ENCODE measurements at regions not wholly inside any gene's neighbourhood (a gene's known extent, or its start where the extent isn't known, plus 50 kb on each side); places are given as distances from the start of the nearest gene placed in this dataset.

- Histone ChIP-seq H3K27me3 (ENCODE audit: insufficient read depth, low read length) (no peaks in the 10 kb centered on the region), H3K4me1 (ENCODE audit: insufficient read depth, low read length, severe bottlenecking) (no peaks in the 10 kb centered on the region)
Measured at GRCh38 chr4:71932941-71933340, 98.9 kb upstream of the NPFFR2 start.

GRCh38 chr4:71938776-71939175 lies 93.0 kb upstream of the NPFFR2 start:
- H3K9ac ChIP-seq (ENCODE audit: low read length) = no peak overlapping the region
- H3K9me3 ChIP-seq (ENCODE audit: low read length) = no peaks in the 10 kb centered on the region
- no peaks in the 10 kb centered on the region for H3K36me3 ChIP-seq (ENCODE audit: insufficient read depth, low read length)
- no peaks in the 10 kb centered on the region for H3K79me2 ChIP-seq (ENCODE audit: insufficient read depth, low read length)
- no peak overlapping the region for H2AFZ ChIP-seq (ENCODE audit: low read length)
- H3K4me1 ChIP-seq (ENCODE audit: insufficient read depth, low read length, severe bottlenecking) = no peaks in the 10 kb centered on the region
- no peaks in the 10 kb centered on the region for H4K20me1 ChIP-seq (ENCODE audit: insufficient read depth, low read length)
- H3K27ac ChIP-seq (ENCODE audit: low read depth, low read length, poor library complexity, severe bottlenecking) = no peak overlapping the region
- no peaks in the 10 kb centered on the region for H3F3A ChIP-seq (ENCODE audit: insufficient read depth, low read length)
- no peak overlapping the region for H3K4me2 ChIP-seq (ENCODE audit: low read length)
- no peaks in the 10 kb centered on the region for H3K9me2 ChIP-seq (ENCODE audit: low read depth, low read length)
- H3K27me3 ChIP-seq (ENCODE audit: insufficient read depth, low read length) = no peaks in the 10 kb centered on the region
- no peak for TF ChIP-seq CTCF (IDR thresholded peaks at IDR 0.05; ENCODE audit: low read length)
- TF ChIP-seq EZH2 (IDR thresholded peaks at IDR 0.05; ENCODE audit: borderline replicate concordance, low read length) = no peak
- no peak overlapping the region for H3K4me3 ChIP-seq (ENCODE audit: low read depth, low read length, poor library complexity, severe bottlenecking)

More at GRCh38 chr4:71932941-71933340, 98.9 kb upstream of the NPFFR2 start:
- no peaks in the 10 kb centered on the region for H3K79me2 ChIP-seq (ENCODE audit: insufficient read depth, low read length)
- no peaks in the 10 kb centered on the region for H3K9me2 ChIP-seq (ENCODE audit: low read depth, low read length)
- no peaks in the 10 kb centered on the region for H3F3A ChIP-seq (ENCODE audit: insufficient read depth, low read length)
- H3K4me2 ChIP-seq (ENCODE audit: low read length) = no peak overlapping the region
- H2AFZ ChIP-seq (ENCODE audit: low read length) = no peak overlapping the region
- no peak overlapping the region for H3K4me3 ChIP-seq (ENCODE audit: low read depth, low read length, poor library complexity, severe bottlenecking)
- no peak overlapping the region for H3K9ac ChIP-seq (ENCODE audit: low read length)
- no peaks in the 10 kb centered on the region for H4K20me1 ChIP-seq (ENCODE audit: insufficient read depth, low read length)
- H3K36me3 ChIP-seq (ENCODE audit: insufficient read depth, low read length) = no peaks in the 10 kb centered on the region
- no peak overlapping the region for H3K27ac ChIP-seq (ENCODE audit: low read depth, low read length, poor library complexity, severe bottlenecking)
- no peak for TF ChIP-seq CTCF (IDR thresholded peaks at IDR 0.05; ENCODE audit: low read length)
- no peak for TF ChIP-seq EZH2 (IDR thresholded peaks at IDR 0.05; ENCODE audit: borderline replicate concordance, low read length)
- H3K9me3 ChIP-seq (ENCODE audit: low read length) = no peaks in the 10 kb centered on the region

GRCh38 chr4:71941001-71941400 lies 90.8 kb upstream of the NPFFR2 start:
- no peaks in the 10 kb centered on the region for H3F3A ChIP-seq (ENCODE audit: insufficient read depth, low read length)
- H3K27ac ChIP-seq (ENCODE audit: low read depth, low read length, poor library complexity, severe bottlenecking) = no peak overlapping the region
- TF ChIP-seq CTCF (IDR thresholded peaks at IDR 0.05; ENCODE audit: low read length) (peak; percentile 56), EZH2 (IDR thresholded peaks at IDR 0.05; ENCODE audit: borderline replicate concordance, low read length) (no peak)
- H4K20me1 ChIP-seq (ENCODE audit: insufficient read depth, low read length) = no peaks in the 10 kb centered on the region
- H3K9me2 ChIP-seq (ENCODE audit: low read depth, low read length) = no peaks in the 10 kb centered on the region
- no peak overlapping the region for H3K4me2 ChIP-seq (ENCODE audit: low read length)
- H3K36me3 ChIP-seq (ENCODE audit: insufficient read depth, low read length) = no peaks in the 10 kb centered on the region
- H3K4me1 ChIP-seq (ENCODE audit: insufficient read depth, low read length, severe bottlenecking) = no peaks in the 10 kb centered on the region
- no peaks in the 10 kb centered on the region for H3K79me2 ChIP-seq (ENCODE audit: insufficient read depth, low read length)
- no peaks in the 10 kb centered on the region for H3K9me3 ChIP-seq (ENCODE audit: low read length)
- no peak overlapping the region for H3K9ac ChIP-seq (ENCODE audit: low read length)
- H2AFZ ChIP-seq (ENCODE audit: low read length) = no peak overlapping the region
- no peak overlapping the region for H3K4me3 ChIP-seq (ENCODE audit: low read depth, low read length, poor library complexity, severe bottlenecking)
- no peaks in the 10 kb centered on the region for H3K27me3 ChIP-seq (ENCODE audit: insufficient read depth, low read length)
